AML-193 (cell line): ENCODE measurements at regions not wholly inside any gene's neighbourhood (a gene's known extent, or its start where the extent isn't known, plus 50 kb on each side); places are given as distances from the start of the nearest gene placed in this dataset.
"Not testable (repeated sequence)": the region's sequence is repeated elsewhere in the genome, so short reads cannot be mapped to it uniquely, and the experiment has no call there.

Experiments used
- DNase-seq, 2 experiments: peaks; one replicate each; lab custom pipeline; 2025; lab: John Stamatoyannopoulos, UW

GRCh38 chr4:125262502-125262901 is 52.3 kb upstream of the FAT4 start:
- no peak for DNase-seq

- no peak for DNase-seq
Observed at GRCh38 chr4:125262079-125262478, 52.7 kb upstream of the FAT4 start.

GRCh38 chr4:125254106-125254505 is 60.6 kb upstream of the FAT4 start:
- DNase-seq = no peak

- DNase-seq = no peak
Observed at GRCh38 chr4:125244848-125245450, 69.8 kb upstream of the FAT4 start.

- no peak for DNase-seq
Observed at GRCh38 chr4:125243789-125244397, 70.9 kb upstream of the FAT4 start.

GRCh38 chr4:125235971-125236370 is 78.8 kb upstream of the FAT4 start:
- no peak for DNase-seq

GRCh38 chr4:125231661-125232060 is 83.1 kb upstream of the FAT4 start:
- DNase-seq = no peak

GRCh38 chr4:125229596-125230058 is 85.1 kb upstream of the FAT4 start:
- no peak for DNase-seq

- no peak for DNase-seq
Observed at GRCh38 chr4:125225806-125226205, 88.9 kb upstream of the FAT4 start.

- no peak for DNase-seq
Observed at GRCh38 chr4:125200556-125200955, 114.2 kb upstream of the FAT4 start.

- no peak for DNase-seq
Observed at GRCh38 chr4:125198916-125199315, 115.8 kb upstream of the FAT4 start.

- not testable (repeated sequence) for DNase-seq
Observed at GRCh38 chr4:125191874-125192459, 122.8 kb upstream of the FAT4 start.

- no peak for DNase-seq
Observed at GRCh38 chr4:125191232-125191631, 123.5 kb upstream of the FAT4 start.

- no peak for DNase-seq
Observed at GRCh38 chr4:125187226-125188176, 127.3 kb upstream of the FAT4 start.

GRCh38 chr4:125184116-125184515 is 130.6 kb upstream of the FAT4 start:
- no peak for DNase-seq

- DNase-seq = no peak
Observed at GRCh38 chr4:125181804-125182203, 133.0 kb upstream of the FAT4 start.

GRCh38 chr4:125179727-125180126 is 135.0 kb upstream of the FAT4 start:
- DNase-seq = no peak

GRCh38 chr4:125169192-125169591 is 145.6 kb upstream of the FAT4 start:
- no peak for DNase-seq

- no peak for DNase-seq
Observed at GRCh38 chr4:125168531-125168930, 146.2 kb upstream of the FAT4 start.

GRCh38 chr4:125166012-125166411 is 148.7 kb upstream of the FAT4 start:
- DNase-seq = not testable (repeated sequence)

- no peak for DNase-seq
Observed at GRCh38 chr4:125159001-125159400, 155.8 kb upstream of the FAT4 start.

GRCh38 chr4:125155251-125155650 is 159.5 kb upstream of the FAT4 start:
- no peak for DNase-seq
